Panc1 (cell line): ENCODE measurements at regions not wholly inside any gene's neighbourhood (a gene's known extent, or its start where the extent isn't known, plus 50 kb on each side); places are given as distances from the start of the nearest gene placed in this dataset.

Source experiments
- POLR2AphosphoS5 ChIP-seq: IDR thresholded peaks from 2 replicates; pipeline ENCODE4 v1.6.1; 2012; ENCODE audit warnings: mild to moderate bottlenecking, low read depth, low read length, moderate library complexity
- TF ChIP-seq, protein P1 (sequence below): fragments of 450-650 bp; IDR thresholded peaks from 2 replicates; pipeline ENCODE4 v1.5.1; 2017; ENCODE audit warnings: mild to moderate bottlenecking
- TF ChIP-seq, protein P2 (sequence below), 2 experiments: IDR thresholded peaks; 2 replicates each; pipeline ENCODE4 v1.6.1; 2011 to 2012; ENCODE audit warnings: low read depth in 2 of 2, control low read depth in 1 of 2, low read length in 1 of 2, mild to moderate bottlenecking in 1 of 2, moderate library complexity in 1 of 2; ENCODE audit not compliant: insufficient read depth in 1 of 2

- no peak for TF ChIP-seq POLR2AphosphoS5
- TF ChIP-seq, protein P1, sequence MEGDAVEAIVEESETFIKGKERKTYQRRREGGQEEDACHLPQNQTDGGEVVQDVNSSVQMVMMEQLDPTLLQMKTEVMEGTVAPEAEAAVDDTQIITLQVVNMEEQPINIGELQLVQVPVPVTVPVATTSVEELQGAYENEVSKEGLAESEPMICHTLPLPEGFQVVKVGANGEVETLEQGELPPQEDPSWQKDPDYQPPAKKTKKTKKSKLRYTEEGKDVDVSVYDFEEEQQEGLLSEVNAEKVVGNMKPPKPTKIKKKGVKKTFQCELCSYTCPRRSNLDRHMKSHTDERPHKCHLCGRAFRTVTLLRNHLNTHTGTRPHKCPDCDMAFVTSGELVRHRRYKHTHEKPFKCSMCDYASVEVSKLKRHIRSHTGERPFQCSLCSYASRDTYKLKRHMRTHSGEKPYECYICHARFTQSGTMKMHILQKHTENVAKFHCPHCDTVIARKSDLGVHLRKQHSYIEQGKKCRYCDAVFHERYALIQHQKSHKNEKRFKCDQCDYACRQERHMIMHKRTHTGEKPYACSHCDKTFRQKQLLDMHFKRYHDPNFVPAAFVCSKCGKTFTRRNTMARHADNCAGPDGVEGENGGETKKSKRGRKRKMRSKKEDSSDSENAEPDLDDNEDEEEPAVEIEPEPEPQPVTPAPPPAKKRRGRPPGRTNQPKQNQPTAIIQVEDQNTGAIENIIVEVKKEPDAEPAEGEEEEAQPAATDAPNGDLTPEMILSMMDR, result no peak
- TF ChIP-seq, protein P2, sequence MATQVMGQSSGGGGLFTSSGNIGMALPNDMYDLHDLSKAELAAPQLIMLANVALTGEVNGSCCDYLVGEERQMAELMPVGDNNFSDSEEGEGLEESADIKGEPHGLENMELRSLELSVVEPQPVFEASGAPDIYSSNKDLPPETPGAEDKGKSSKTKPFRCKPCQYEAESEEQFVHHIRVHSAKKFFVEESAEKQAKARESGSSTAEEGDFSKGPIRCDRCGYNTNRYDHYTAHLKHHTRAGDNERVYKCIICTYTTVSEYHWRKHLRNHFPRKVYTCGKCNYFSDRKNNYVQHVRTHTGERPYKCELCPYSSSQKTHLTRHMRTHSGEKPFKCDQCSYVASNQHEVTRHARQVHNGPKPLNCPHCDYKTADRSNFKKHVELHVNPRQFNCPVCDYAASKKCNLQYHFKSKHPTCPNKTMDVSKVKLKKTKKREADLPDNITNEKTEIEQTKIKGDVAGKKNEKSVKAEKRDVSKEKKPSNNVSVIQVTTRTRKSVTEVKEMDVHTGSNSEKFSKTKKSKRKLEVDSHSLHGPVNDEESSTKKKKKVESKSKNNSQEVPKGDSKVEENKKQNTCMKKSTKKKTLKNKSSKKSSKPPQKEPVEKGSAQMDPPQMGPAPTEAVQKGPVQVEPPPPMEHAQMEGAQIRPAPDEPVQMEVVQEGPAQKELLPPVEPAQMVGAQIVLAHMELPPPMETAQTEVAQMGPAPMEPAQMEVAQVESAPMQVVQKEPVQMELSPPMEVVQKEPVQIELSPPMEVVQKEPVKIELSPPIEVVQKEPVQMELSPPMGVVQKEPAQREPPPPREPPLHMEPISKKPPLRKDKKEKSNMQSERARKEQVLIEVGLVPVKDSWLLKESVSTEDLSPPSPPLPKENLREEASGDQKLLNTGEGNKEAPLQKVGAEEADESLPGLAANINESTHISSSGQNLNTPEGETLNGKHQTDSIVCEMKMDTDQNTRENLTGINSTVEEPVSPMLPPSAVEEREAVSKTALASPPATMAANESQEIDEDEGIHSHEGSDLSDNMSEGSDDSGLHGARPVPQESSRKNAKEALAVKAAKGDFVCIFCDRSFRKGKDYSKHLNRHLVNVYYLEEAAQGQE (IDR thresholded peaks at IDR 0.05; ENCODE audit: insufficient read depth in 1 of 2, low read depth in 2 of 2, low read length in 1 of 2), result no peak
These were observed 152.4 kb upstream of the PWP1 start for GRCh38 chr12:107533218-107533617.
